Cardiac septum (tissue), 1 donor: ENCODE measurements at regions not wholly inside any gene's neighbourhood (a gene's known extent, or its start where the extent isn't known, plus 50 kb on each side); places are given as distances from the start of the nearest gene placed in this dataset.

ENCODE experiments used
- DNase-seq: peaks from one replicate; pipeline ENCODE4 v3.0.0-alpha.2; 2020; ENCODE audit warnings: low spot score
- intact Hi-C: fragments of 100-400 bp; cut with DNase I; formaldehyde crosslinking; loops from one replicate; pipeline ENCODE4 v1.14.0; 2022
- donor health status: DM: no; HTN: no; CAD: no.

GRCh38 chr14:38791862-38792261 lies 311.2 kb downstream of the SEC23A start:
- intact Hi-C loops, result no loop called here
- DNase-seq, result no peak

- intact Hi-C loops, result no loop called here
- DNase-seq, result no peak
Observed at GRCh38 chr14:38790916-38791315, 312.1 kb downstream of the SEC23A start.

GRCh38 chr14:38789805-38790204 lies 313.2 kb downstream of the SEC23A start:
- intact Hi-C loops, result no loop called here

GRCh38 chr14:38788060-38788459 lies 315.0 kb downstream of the SEC23A start:
- no peak for DNase-seq
- intact Hi-C loops, result no loop called here

More at GRCh38 chr14:38789805-38790204, 313.2 kb downstream of the SEC23A start:
- DNase-seq, result no peak

- intact Hi-C loops, result no loop called here
- no peak for DNase-seq
Observed at GRCh38 chr14:38786921-38787320, 316.1 kb downstream of the SEC23A start.

- no peak for DNase-seq
Observed at GRCh38 chr14:38777401-38777800, 325.6 kb downstream of the SEC23A start.

GRCh38 chr14:38775986-38776385 lies 327.0 kb downstream of the SEC23A start:
- no peak for DNase-seq
- intact Hi-C loops, result no loop called here

More at GRCh38 chr14:38777401-38777800, 325.6 kb downstream of the SEC23A start:
- intact Hi-C loops, result no loop called here

- intact Hi-C loops, result no loop called here
Observed at GRCh38 chr14:38774162-38774561, 328.9 kb downstream of the SEC23A start.

GRCh38 chr14:38770251-38770650 lies 332.8 kb downstream of the SEC23A start:
- intact Hi-C loops, result no loop called here
- DNase-seq, result no peak

More at GRCh38 chr14:38774162-38774561, 328.9 kb downstream of the SEC23A start:
- no peak for DNase-seq

- DNase-seq, result no peak
- intact Hi-C loops, result no loop called here
Observed at GRCh38 chr14:38762845-38763244, 340.2 kb downstream of the SEC23A start.

GRCh38 chr14:38762426-38762825 lies 340.6 kb downstream of the SEC23A start:
- intact Hi-C loops, result no loop called here

GRCh38 chr14:38761033-38761432 lies 342.0 kb downstream of the SEC23A start:
- intact Hi-C loops, result no loop called here
- DNase-seq, result no peak

More at GRCh38 chr14:38762426-38762825, 340.6 kb downstream of the SEC23A start:
- DNase-seq, result no peak

- intact Hi-C loops, result no loop called here
Observed at GRCh38 chr14:38758661-38759060, 344.4 kb downstream of the SEC23A start.

GRCh38 chr14:38755036-38755435 lies 348.0 kb downstream of the SEC23A start:
- no peak for DNase-seq
- intact Hi-C loops, result no loop called here

More at GRCh38 chr14:38758661-38759060, 344.4 kb downstream of the SEC23A start:
- no peak for DNase-seq

GRCh38 chr14:38752750-38753149 lies 350.3 kb downstream of the SEC23A start:
- intact Hi-C loops, result no loop called here
- no peak for DNase-seq

GRCh38 chr14:38752341-38752740 lies 350.7 kb downstream of the SEC23A start:
- no peak for DNase-seq
- intact Hi-C loops, result no loop called here

GRCh38 chr14:38751459-38751858 lies 351.6 kb downstream of the SEC23A start:
- no peak for DNase-seq
- intact Hi-C loops, result no loop called here

GRCh38 chr14:38749936-38750335 lies 353.1 kb downstream of the SEC23A start:
- DNase-seq, result no peak
- intact Hi-C loops, result no loop called here

- no peak for DNase-seq
- intact Hi-C loops, result no loop called here
Observed at GRCh38 chr14:38745861-38746260, 357.2 kb downstream of the SEC23A start.

GRCh38 chr14:38743966-38744584 lies 359.0 kb downstream of the SEC23A start:
- DNase-seq, result no peak
- intact Hi-C loops, result no loop called here

GRCh38 chr14:38737686-38738407 lies 365.2 kb downstream of the SEC23A start:
- DNase-seq, result no peak

More at GRCh38 chr14:38737686-38738407, 365.2 kb downstream of the SEC23A start:
- intact Hi-C loops, result no loop called here
